ENCODE measurements at regions not wholly inside any gene's neighbourhood (a gene's known extent, or its start where the extent isn't known, plus 50 kb on each side); places are given as distances from the start of the nearest gene placed in this dataset.

- no peak for DNase-seq
Measured at GRCh38 chr5:92455011-92455410, 1071.9 kb upstream of the ARRDC3 start.

- DNase-seq, result no peak
Measured at GRCh38 chr5:92444888-92445287, 1061.8 kb upstream of the ARRDC3 start.

GRCh38 chr5:92435781-92436180 is 1052.7 kb upstream of the ARRDC3 start:
- no peak for DNase-seq

GRCh38 chr5:92429646-92430045 is 1046.5 kb upstream of the ARRDC3 start:
- DNase-seq, result no peak

- DNase-seq, result no peak
Measured at GRCh38 chr5:92428415-92428814, 1045.3 kb upstream of the ARRDC3 start.

GRCh38 chr5:92424785-92425426 is 1041.8 kb upstream of the ARRDC3 start:
- DNase-seq, result no peak

- no peak for DNase-seq
Measured at GRCh38 chr5:92421942-92422341, 1038.8 kb upstream of the ARRDC3 start.

- no peak for DNase-seq
Measured at GRCh38 chr5:92421196-92421595, 1038.1 kb upstream of the ARRDC3 start.

- DNase-seq, result no peak
Measured at GRCh38 chr5:92419261-92419660, 1036.1 kb upstream of the ARRDC3 start.

- no peak for DNase-seq
Measured at GRCh38 chr5:92418341-92418740, 1035.2 kb upstream of the ARRDC3 start.

- DNase-seq, result no peak
Measured at GRCh38 chr5:92409134-92409533, 1026.0 kb upstream of the ARRDC3 start.

GRCh38 chr5:92402956-92403702 is 1020.0 kb upstream of the ARRDC3 start:
- DNase-seq, result peak; percentile 8 to 62

- DNase-seq, result no peak
Measured at GRCh38 chr5:92402045-92402444, 1018.9 kb upstream of the ARRDC3 start.

- peak in 1 of 2 experiments; percentile 27 for DNase-seq
Measured at GRCh38 chr5:92401492-92401891, 1018.4 kb upstream of the ARRDC3 start.

GRCh38 chr5:92394936-92395335 is 1011.8 kb upstream of the ARRDC3 start:
- DNase-seq, result no peak

GRCh38 chr5:92390657-92391056 is 1007.5 kb upstream of the ARRDC3 start:
- no peak for DNase-seq

- DNase-seq, result no peak
Measured at GRCh38 chr5:92380069-92380770, 997.1 kb upstream of the ARRDC3 start.

GRCh38 chr5:92378966-92379611 is 996.0 kb upstream of the ARRDC3 start:
- DNase-seq, result no peak

GRCh38 chr5:92374859-92375258 is 991.7 kb upstream of the ARRDC3 start:
- DNase-seq, result no peak

GRCh38 chr5:92372766-92373165 is 989.6 kb upstream of the ARRDC3 start:
- no peak for DNase-seq

- DNase-seq, result no peak
Measured at GRCh38 chr5:92371889-92372235, 988.7 kb upstream of the ARRDC3 start.

- no peak for DNase-seq
Measured at GRCh38 chr5:92371171-92371888, 988.2 kb upstream of the ARRDC3 start.

- no peak for DNase-seq
Measured at GRCh38 chr5:92370032-92370431, 986.9 kb upstream of the ARRDC3 start.
